Hippocampal formation (tissue), 2 donors: ENCODE measurements at regions not wholly inside any gene's neighbourhood (a gene's known extent, or its start where the extent isn't known, plus 50 kb on each side); places are given as distances from the start of the nearest gene placed in this dataset.
"Not testable (repeated sequence)": the region's sequence is repeated elsewhere in the genome, so short reads cannot be mapped to it uniquely, and the experiment has no call there.

ENCODE experiments used
- DNase-seq, 2 donors: peaks; one replicate each; lab custom pipeline; 2025; lab: John Stamatoyannopoulos, UW

- DNase-seq = no peak
These were observed 103.1 kb upstream of the ZC3H15 start for GRCh38 chr2:186382932-186383331.

GRCh38 chr2:186384226-186384625 is 101.8 kb upstream of the ZC3H15 start:
- DNase-seq = no peak

DNA sequence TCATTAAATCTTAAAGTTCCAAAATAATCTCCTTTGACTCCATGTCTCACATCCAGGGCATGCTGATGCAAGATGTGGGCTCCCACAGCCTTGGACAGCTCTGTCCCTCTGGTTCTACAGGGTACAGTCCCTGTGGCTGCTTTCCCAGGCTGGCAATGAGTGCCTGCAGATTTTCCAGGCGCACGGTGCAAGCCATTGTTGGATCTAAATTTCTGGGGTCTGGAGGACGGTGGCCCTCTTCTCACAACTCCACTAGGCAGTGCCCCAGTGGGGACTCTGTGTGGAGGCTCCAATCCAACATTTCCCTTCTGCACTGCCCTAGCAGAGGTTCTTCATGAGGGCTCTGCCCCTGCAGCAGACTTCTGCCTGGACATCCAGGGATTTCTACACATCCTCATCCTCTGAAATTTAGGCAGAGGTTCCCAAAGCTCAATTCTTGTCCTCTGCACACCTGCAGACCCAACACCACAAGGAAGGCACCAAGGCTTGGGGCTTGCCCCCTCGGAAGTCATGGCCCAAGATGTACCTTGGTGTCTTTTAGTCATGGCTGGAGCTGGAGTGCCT is 100.3 kb upstream of the ZC3H15 start:
- not testable (repeated sequence) for DNase-seq

DNA sequence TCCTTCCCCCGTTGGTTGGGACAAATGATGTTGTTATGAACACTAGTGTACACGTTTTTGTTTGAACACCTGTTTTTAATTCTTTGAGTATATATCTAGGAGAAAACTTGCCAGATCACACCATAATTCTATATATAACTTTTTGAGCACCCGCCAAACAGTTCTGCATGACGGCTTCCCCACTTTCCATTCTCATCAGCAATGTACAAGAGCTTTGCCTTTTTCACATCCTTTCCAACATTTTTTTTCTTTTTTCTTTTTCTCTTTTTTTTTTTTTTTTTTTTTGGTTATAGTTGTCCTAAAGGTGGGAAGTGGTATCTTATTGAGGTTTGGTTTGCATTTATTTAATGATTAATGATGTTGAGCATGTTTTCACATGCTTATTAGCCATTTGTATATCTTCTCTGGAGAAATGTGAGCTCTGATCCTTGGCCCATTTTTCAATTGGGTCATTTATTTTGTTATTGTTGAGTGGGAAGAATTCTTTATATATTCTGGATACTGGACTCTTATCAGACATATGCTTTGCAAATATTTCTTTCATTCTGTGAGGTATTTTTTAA is 86.9 kb upstream of the ZC3H15 start:
- no peak for DNase-seq

DNA sequence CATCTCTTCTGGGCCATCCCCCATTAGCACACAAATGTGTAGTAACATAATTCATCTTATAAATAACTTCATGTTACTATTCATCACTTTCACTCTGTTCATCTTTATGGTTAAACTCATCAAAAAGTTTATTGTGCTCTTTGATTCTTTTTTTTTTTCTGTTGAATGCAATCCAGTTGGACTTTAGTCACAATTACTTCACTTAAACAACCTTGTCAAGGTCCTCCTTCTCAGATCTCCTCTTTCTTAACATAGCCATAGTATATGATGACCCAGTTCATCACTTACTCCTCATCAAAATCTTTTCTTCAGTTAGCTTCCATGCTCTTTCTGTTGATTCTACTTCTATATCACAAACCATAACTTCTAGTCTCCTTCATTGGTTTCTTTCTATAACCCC is 80.2 kb upstream of the ZC3H15 start:
- DNase-seq = no peak

- no peak for DNase-seq
These were observed 78.4 kb upstream of the ZC3H15 start for GRCh38 chr2:186407611-186408010.

DNA sequence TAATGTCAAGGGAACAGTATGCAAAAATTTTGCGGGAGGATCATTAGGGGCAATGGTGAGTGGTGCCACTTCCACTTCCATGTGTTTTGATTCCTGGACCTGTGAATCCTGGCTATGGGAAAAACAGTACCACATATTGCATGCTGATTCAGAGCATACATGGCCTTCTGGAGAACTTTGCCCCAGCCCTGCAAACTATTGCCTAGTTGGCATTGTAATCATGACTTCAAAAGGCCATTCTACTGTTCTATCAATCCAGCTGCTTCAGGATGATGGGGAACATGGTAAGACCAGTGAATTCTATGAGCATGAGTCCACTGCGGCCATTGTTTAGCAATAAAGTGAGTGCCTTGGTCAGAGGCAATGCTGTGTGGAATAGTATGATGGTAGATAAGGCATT is 75.3 kb upstream of the ZC3H15 start:
- no peak for DNase-seq

GRCh38 chr2:186422226-186422625 is 63.8 kb upstream of the ZC3H15 start:
- no peak for DNase-seq

DNA sequence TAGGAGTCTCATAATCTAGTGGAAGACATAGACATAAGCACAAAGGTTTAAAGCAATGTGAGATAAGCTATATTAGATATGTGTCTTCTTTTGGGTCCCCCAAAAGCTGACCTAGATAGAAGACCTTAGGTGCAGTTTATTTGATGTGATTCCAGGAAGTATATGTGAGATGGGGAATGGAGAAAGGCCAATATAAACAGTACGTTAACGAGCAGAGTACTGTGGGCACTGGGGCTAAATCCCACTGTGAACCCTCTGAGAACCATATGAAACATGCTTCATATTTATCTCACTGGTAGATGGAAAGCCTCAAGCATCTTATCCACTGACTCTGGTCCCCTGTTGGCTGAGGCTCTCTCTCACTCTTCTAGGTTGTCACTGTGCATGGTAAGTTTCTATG is 62.6 kb upstream of the ZC3H15 start:
- DNase-seq = no peak

GRCh38 chr2:186424265-186424664 is 61.8 kb upstream of the ZC3H15 start:
- no peak for DNase-seq

- no peak for DNase-seq
These were observed 60.5 kb upstream of the ZC3H15 start for GRCh38 chr2:186425576-186425975.

GRCh38 chr2:186426153-186427016 is 59.7 kb upstream of the ZC3H15 start:
- DNase-seq = no peak

- not testable (repeated sequence) for DNase-seq
These were observed 59.1 kb upstream of the ZC3H15 start for GRCh38 chr2:186427017-186427350.

GRCh38 chr2:186427970-186428369 is 58.1 kb upstream of the ZC3H15 start:
- no peak for DNase-seq

GRCh38 chr2:186429104-186429503 is 57.0 kb upstream of the ZC3H15 start:
- DNase-seq = no peak

DNA sequence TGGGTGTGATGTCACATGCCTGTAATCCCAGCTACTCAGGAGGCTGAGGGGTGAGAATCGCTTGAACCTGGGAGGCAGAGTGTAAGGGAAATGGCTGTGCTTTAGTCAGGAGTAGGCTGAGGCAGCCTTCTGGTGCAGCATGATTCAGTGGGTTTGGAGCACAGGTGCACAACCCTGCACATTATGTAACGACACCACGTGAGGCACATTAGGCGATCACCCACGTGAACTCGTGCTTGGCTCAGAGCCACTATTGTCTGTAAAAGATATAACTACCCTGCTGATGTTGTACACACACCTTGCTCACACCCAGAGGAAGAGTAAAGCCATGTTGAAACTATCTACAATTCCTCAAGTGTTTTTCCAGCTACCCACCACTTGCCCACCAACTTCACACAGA is 54.8 kb upstream of the ZC3H15 start:
- no peak for DNase-seq

GRCh38 chr2:186433040-186433439 is 53.0 kb upstream of the ZC3H15 start:
- DNase-seq = no peak

DNA sequence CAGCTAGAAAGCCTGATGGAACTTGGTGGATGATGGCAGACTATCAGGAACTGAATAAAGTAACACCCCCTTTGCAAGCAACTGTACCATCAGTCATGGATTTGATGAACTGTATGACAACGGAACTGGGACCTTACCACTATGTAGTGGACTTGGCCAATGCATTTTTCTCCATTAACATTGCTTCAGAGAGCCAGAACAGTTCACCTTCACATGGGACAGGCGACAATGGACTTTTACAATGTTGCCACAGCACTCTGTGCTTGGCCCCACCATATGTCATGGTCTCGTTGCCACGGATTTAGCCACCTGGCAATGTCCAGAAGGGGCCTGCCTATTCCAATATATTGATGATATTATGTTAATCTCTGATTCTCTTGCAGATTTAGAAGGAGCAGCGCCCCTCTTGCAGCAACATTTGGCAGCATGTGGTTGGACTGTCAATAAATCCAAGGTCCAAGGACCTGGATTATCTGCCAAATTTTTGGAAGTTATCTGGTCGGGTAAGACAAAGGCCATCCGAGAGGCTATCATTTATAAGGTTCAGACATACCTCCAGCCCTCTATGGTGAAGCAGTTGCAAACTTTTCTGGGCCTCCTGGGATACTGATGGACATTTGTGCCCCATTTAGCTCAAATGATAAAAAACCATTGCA is 52.2 kb upstream of the ZC3H15 start:
- no peak for DNase-seq
